ENCODE measurements at regions not wholly inside any gene's neighbourhood (a gene's known extent, or its start where the extent isn't known, plus 50 kb on each side); places are given as distances from the start of the nearest gene placed in this dataset.
A peak's percentile ranks its signal among the peaks of the same experiment; 100 is the strongest.

DNA sequence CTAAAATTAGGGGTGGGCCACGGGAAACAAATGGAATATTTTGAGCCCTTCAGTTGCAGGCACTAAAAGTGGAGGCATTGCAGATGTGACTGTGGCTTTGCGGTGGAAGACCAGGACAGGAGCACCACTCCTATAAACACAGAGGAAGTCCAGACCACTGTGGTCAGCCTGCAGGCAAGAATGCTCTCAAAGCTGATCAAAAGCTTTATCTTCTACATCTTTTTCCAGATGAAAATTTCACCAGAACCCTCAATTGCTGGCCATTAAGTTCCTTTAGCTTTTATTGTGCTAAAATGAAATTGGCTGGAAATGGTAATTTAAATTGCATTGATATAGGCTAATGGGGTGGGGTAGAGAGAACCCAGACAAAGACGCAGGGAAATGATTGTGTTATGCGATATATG is 208.8 kb downstream of the ERCC6L2 start:
- H3K4me1 ChIP-seq (replicated peaks): no peaks in the 10 kb centered on the region
- H3K27ac ChIP-seq: no peak overlapping the region
- DNase-seq (ENCODE audit: low spot score): no peak
- intact Hi-C loops (cut with DNase I): loop anchor here (5.0 kb wide), 1 partner anchor 53 kb away; no protein-coding TSS in a partner anchor
- 88% methylated on average over 4 of the region's 4 CpGs for WGBS
- H3K36me3 ChIP-seq: no peaks in the 10 kb centered on the region
- no peaks in the 10 kb centered on the region for H3K27me3 ChIP-seq (replicated peaks; ENCODE audit: insufficient read depth)
- no peaks in the 10 kb centered on the region for H3K9me3 ChIP-seq
- no peak overlapping the region for H3K4me3 ChIP-seq
- TF ChIP-seq, protein P1, sequence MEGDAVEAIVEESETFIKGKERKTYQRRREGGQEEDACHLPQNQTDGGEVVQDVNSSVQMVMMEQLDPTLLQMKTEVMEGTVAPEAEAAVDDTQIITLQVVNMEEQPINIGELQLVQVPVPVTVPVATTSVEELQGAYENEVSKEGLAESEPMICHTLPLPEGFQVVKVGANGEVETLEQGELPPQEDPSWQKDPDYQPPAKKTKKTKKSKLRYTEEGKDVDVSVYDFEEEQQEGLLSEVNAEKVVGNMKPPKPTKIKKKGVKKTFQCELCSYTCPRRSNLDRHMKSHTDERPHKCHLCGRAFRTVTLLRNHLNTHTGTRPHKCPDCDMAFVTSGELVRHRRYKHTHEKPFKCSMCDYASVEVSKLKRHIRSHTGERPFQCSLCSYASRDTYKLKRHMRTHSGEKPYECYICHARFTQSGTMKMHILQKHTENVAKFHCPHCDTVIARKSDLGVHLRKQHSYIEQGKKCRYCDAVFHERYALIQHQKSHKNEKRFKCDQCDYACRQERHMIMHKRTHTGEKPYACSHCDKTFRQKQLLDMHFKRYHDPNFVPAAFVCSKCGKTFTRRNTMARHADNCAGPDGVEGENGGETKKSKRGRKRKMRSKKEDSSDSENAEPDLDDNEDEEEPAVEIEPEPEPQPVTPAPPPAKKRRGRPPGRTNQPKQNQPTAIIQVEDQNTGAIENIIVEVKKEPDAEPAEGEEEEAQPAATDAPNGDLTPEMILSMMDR (IDR thresholded peaks at IDR 0.05): no peak
- no peak for TF ChIP-seq POLR2A (IDR thresholded peaks at IDR 0.05)
- no peak for TF ChIP-seq POLR2AphosphoS5 (IDR thresholded peaks at IDR 0.05)

GRCh38 chr9:96082516-96083232 is 207.2 kb downstream of the ERCC6L2 start:
- Histone ChIP-seq H3K4me3 (no peak overlapping the region), H3K9me3 (no peaks in the 10 kb centered on the region), H3K27ac (no peak overlapping the region), H3K4me1 (replicated peaks) (no peaks in the 10 kb centered on the region), H3K27me3 (replicated peaks; ENCODE audit: insufficient read depth) (no peaks in the 10 kb centered on the region), H3K36me3 (no peaks in the 10 kb centered on the region)
- TF ChIP-seq POLR2A (IDR thresholded peaks at IDR 0.05): no peak
- TF ChIP-seq POLR2AphosphoS5 (IDR thresholded peaks at IDR 0.05): no peak
- TF ChIP-seq, protein P1 (IDR thresholded peaks at IDR 0.05): no peak
- intact Hi-C loops (cut with DNase I): loop anchor here (5.0 kb wide), 1 partner anchor 55 kb away; no protein-coding TSS in a partner anchor
- no peak for DNase-seq (ENCODE audit: low spot score)
- WGBS: 92% methylated on average over 15 of the region's 15 CpGs

- peak overlapping the region in 1 of 2 donors; percentile 44 for H3K27ac ChIP-seq
- H3K4me1 ChIP-seq (replicated peaks): no peaks in the 10 kb centered on the region
- TF ChIP-seq POLR2A (IDR thresholded peaks at IDR 0.05): no peak
- TF ChIP-seq, protein P1 (IDR thresholded peaks at IDR 0.05): no peak
- TF ChIP-seq POLR2AphosphoS5 (IDR thresholded peaks at IDR 0.05): peak; percentile 91
- 41% methylated on average over 8 of the region's 8 CpGs for WGBS
- no peaks in the 10 kb centered on the region for H3K27me3 ChIP-seq (replicated peaks; ENCODE audit: insufficient read depth)
- no peaks in the 10 kb centered on the region for H3K36me3 ChIP-seq
- H3K9me3 ChIP-seq: no peaks in the 10 kb centered on the region
- peak; percentile 93 for DNase-seq (ENCODE audit: low spot score)
- intact Hi-C loops (cut with DNase I): loop anchor here (5.0 kb wide), 1 partner anchor 57 kb away; no protein-coding TSS in a partner anchor
- H3K4me3 ChIP-seq: no peak overlapping the region
Observed at GRCh38 chr9:96080364-96080763, 204.9 kb downstream of the ERCC6L2 start.

- 75% methylated on average over 6 of the region's 6 CpGs for WGBS
- Histone ChIP-seq H3K27ac (peak overlapping the region in 1 of 2 donors; percentile 44), H3K4me3 (no peak overlapping the region), H3K4me1 (replicated peaks) (no peaks in the 10 kb centered on the region), H3K27me3 (replicated peaks; ENCODE audit: insufficient read depth) (no peaks in the 10 kb centered on the region), H3K9me3 (no peaks in the 10 kb centered on the region), H3K36me3 (no peaks in the 10 kb centered on the region)
- DNase-seq (ENCODE audit: low spot score): no peak
- TF ChIP-seq POLR2A (IDR thresholded peaks at IDR 0.05) (no peak), POLR2AphosphoS5 (IDR thresholded peaks at IDR 0.05) (no peak)
- TF ChIP-seq, protein P1 (IDR thresholded peaks at IDR 0.05): no peak
- intact Hi-C loops (cut with DNase I): loop anchor here (5.0 kb wide), 1 partner anchor 58 kb away; no protein-coding TSS in a partner anchor
Observed at GRCh38 chr9:96079779-96080178, 204.3 kb downstream of the ERCC6L2 start.

Measured in prostate gland (tissue), 2 donors.